K562 (cell line): ENCODE measurements at regions not wholly inside any gene's neighbourhood (a gene's known extent, or its start where the extent isn't known, plus 50 kb on each side); places are given as distances from the start of the nearest gene placed in this dataset.

Source experiments
- ATAC-seq: fragments of 200-7000 bp; cut with Tn5 transposase; 3 replicates; pipeline ENCODE4 v1.9.1; 2020; ENCODE audit warnings: moderate library complexity
- BruUV-seq: library from RNA; stranded (reverse); fragments of 400-500 nt; replicated peaks from 2 replicates; lab custom pipeline; 2021; lab: Mats Ljungman, UMichigan
- CTCF ChIA-PET: fragments of 300-600 bp; formaldehyde crosslinking; extraction: SDS; loops from one replicate; lab custom pipeline; 2021; ENCODE audit warnings: low intra/inter-chr PET ratio; lab: Yijun Ruan, JAX
- POLR2A ChIA-PET: fragments of 300-600, 350-650 bp; sonication (Branson Sonifier 250); formaldehyde crosslinking; extraction: SDS; loops from one replicate; lab custom pipeline; 2021; ENCODE audit warnings: antibody characterized with exemption, inconsistent platforms; lab: Yijun Ruan, JAX
- DNase-seq, 4 experiments: peaks; one replicate each; pipeline versions ENCODE4 v3.0.0 to v3.0.0-alpha.2; 2011 to 2018; ENCODE audit warnings: low spot score in 3 of 4, mixed read lengths in 3 of 4; ENCODE audit errors: extremely low read depth in 1 of 4
- FAIRE-seq: peaks from 2 replicates; lab custom pipeline; 2011; peaks lifted over from hg19 to GRCh38; lab: Jason Lieb, UNC
- H2AFZ ChIP-seq: 2 replicates; pipeline ENCODE4 v1.6.0; 2011; ENCODE audit warnings: low read depth, low read length, control low read depth, inconsistent platforms
- H3K27ac ChIP-seq: fragments of 200-600 bp; 3 replicates; pipeline ENCODE4 v1.8.0; 2011; ENCODE audit warnings: low read depth, mild to moderate bottlenecking, control low read depth, inconsistent platforms, low read length, moderate library complexity, mixed read lengths; ENCODE audit errors: extremely low read depth
- H3K27me3 ChIP-seq, 2 experiments: fragments of 300-600 bp in 1 of 2; 2 replicates in 1 of 2; 3 replicates in 1 of 2; pipeline versions ENCODE4 v1.6.0 to v1.8.0; 2011; ENCODE audit warnings: inconsistent platforms in 2 of 2, low read length in 2 of 2, mild to moderate bottlenecking in 1 of 2, mixed read lengths in 1 of 2, moderate library complexity in 1 of 2; ENCODE audit not compliant: control insufficient read depth in 2 of 2, insufficient read depth in 2 of 2
- H3K36me3 ChIP-seq: fragments of 300-600 bp; 3 replicates; pipeline ENCODE4 v1.8.0; 2011; ENCODE audit warnings: mild to moderate bottlenecking, low read length, inconsistent platforms; ENCODE audit not compliant: control insufficient read depth, insufficient read depth
- H3K4me1 ChIP-seq, 2 experiments: fragments of 200-600 bp in 1 of 2; replicated peaks in 1 of 2; 2 replicates in 1 of 2; 3 replicates in 1 of 2; pipeline versions ENCODE4 v1.5.1 to v1.8.0; 2011; ENCODE audit warnings: inconsistent platforms in 2 of 2, low read length in 2 of 2, mild to moderate bottlenecking in 1 of 2, mixed read lengths in 1 of 2, moderate library complexity in 1 of 2; ENCODE audit not compliant: control insufficient read depth in 2 of 2, insufficient read depth in 2 of 2
- H3K4me2 ChIP-seq: 2 replicates; pipeline ENCODE4 v1.6.1; 2011; ENCODE audit warnings: low read length, control low read depth, inconsistent platforms, mixed read lengths; ENCODE audit not compliant: insufficient read depth
- H3K4me3 ChIP-seq: fragments of 200-600 bp; sonication (generic), shearing (Covaris generic); 2 replicates; pipeline ENCODE4 v1.5.1; 2016; ENCODE audit warnings: control low read depth, inconsistent platforms
- H3K79me2 ChIP-seq: fragments of 200-600 bp; 3 replicates; pipeline ENCODE4 v1.8.0; 2011; ENCODE audit warnings: low read length, inconsistent platforms; ENCODE audit not compliant: control insufficient read depth, insufficient read depth
- H3K9ac ChIP-seq, 2 experiments: 2 replicates each; pipeline versions ENCODE4 v1.6.0 to v1.6.1; 2011; ENCODE audit warnings: low read depth in 2 of 2, low read length in 2 of 2, control low read depth in 1 of 2, inconsistent platforms in 1 of 2, mild to moderate bottlenecking in 1 of 2, mixed read lengths in 1 of 2; ENCODE audit not compliant: insufficient read depth in 1 of 2
- H3K9me1 ChIP-seq: one replicate; pipeline ENCODE4 v1.6.0; 2011; ENCODE audit warnings: inconsistent platforms, mild to moderate bottlenecking, low read length, moderate library complexity; ENCODE audit not compliant: control insufficient read depth, insufficient read depth
- H3K9me3 ChIP-seq: replicated peaks from 2 replicates; pipeline ENCODE4 v1.5.1; 2011; ENCODE audit warnings: low read depth, low read length, inconsistent platforms; ENCODE audit not compliant: control insufficient read depth, insufficient read depth
- H4K20me1 ChIP-seq: replicated peaks from 2 replicates; pipeline ENCODE4 v1.6.1; 2011; ENCODE audit warnings: low read length, inconsistent platforms, mixed read lengths; ENCODE audit not compliant: control insufficient read depth, insufficient read depth
- BRD4 ChIP-seq: fragments of 200-600 bp; sonication (generic); IDR thresholded peaks from 2 replicates; pipeline ENCODE4 v1.6.1; 2017; ENCODE audit warnings: inconsistent platforms
- JUN ChIP-seq, 2 experiments: sonication (generic) in 1 of 2; formaldehyde crosslinking in 1 of 2; IDR thresholded peaks; 2 replicates each; pipeline versions ENCODE4 v1.6.1 to v1.8.0; 2012 to 2022; ENCODE audit warnings: borderline replicate concordance in 2 of 2, mild to moderate bottlenecking in 2 of 2, improper control_type of control experiment in 1 of 2, low read depth in 1 of 2, low read length in 1 of 2, missing genetic modification reagents in 1 of 2
- MXI1 ChIP-seq: IDR thresholded peaks from 2 replicates; pipeline ENCODE4 v1.6.1; 2011; ENCODE audit warnings: low read depth, mild to moderate bottlenecking, improper control_type of control experiment, low read length
- SP2 ChIP-seq: IDR thresholded peaks from 2 replicates; pipeline ENCODE4 v1.6.1; 2011; ENCODE audit warnings: mild to moderate bottlenecking, low read depth, low read length, moderate library complexity; ENCODE audit not compliant: poor library complexity, severe bottlenecking; ENCODE audit errors: extremely low read depth
- ZFPM2 ChIP-seq: fragments of 250-450 bp; sonication (Bioruptor Pico); IDR thresholded peaks from 2 replicates; pipeline ENCODE4 v1.5.1; 2022; ENCODE audit warnings: mild to moderate bottlenecking
- ZNF224 ChIP-seq: sonication (generic); formaldehyde crosslinking; IDR thresholded peaks from 2 replicates; pipeline ENCODE4 v1.8.0; 2022; ENCODE audit warnings: mild to moderate bottlenecking, missing genetic modification reagents
- ZNF695 ChIP-seq: fragments of 450-650 bp; formaldehyde crosslinking; IDR thresholded peaks from 2 replicates; pipeline ENCODE4 v1.4.0; 2020; ENCODE audit warnings: mild to moderate bottlenecking, moderate library complexity
- WGBS: fragments of 100-300 bp; shearing (Covaris generic); methylation state at CpG from one replicate; pipeline ENCODE4 v1.1.6; 2016; ENCODE audit warnings: low coverage, mixed read lengths; ENCODE audit not compliant: insufficient coverage; ENCODE audit errors: missing lambda C conversion rate; 5-methylcytosine and 5-hydroxymethylcytosine counted together
- in situ Hi-C: fragments of 300-500 bp; cut with MboI; formaldehyde crosslinking; loops from 4 replicates; pipeline ENCODE4 v1.15.0; 2018; ENCODE audit warnings: inconsistent platforms, mixed read lengths
- intact Hi-C: fragments of 100-400 bp; cut with micrococcal nuclease; formaldehyde crosslinking; loops from 2 replicates; pipeline ENCODE4 v1.14.2; 2022
- TF ChIP-seq, protein P1 (sequence below): sonication (generic); formaldehyde crosslinking; IDR thresholded peaks from 2 replicates; pipeline ENCODE4 v1.8.0; 2022; ENCODE audit warnings: mild to moderate bottlenecking, missing genetic modification reagents

DNA sequence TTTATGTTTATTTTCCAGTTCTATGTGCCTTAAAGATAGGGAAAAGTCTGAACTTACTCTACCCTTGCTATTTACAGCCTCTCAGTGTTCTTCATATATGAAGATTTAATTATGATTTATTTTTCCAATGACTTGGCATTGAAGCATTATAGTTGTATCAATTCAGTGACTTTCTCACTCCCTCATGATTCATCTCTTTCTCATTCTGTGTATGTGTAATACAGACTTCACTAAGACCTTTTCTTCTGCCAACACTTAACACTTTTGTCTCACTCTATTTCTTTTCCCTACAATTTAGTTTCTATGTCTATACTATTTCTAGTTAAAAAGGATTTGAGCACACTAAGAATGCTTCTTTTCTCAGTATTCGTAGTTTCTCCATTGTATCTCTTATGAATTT is 1470.3 kb upstream of the ACVR2A start:
- BruUV-seq, result no TSS peak
- TF ChIP-seq BRD4 (no peak), SP2 (no peak), ZNF224 (no peak), ZNF695 (CRISPR knock-in tag) (no peak), MXI1 (no peak), ZFPM2 (CRISPR knock-in tag) (no peak), JUN (IDR thresholded peaks at IDR 0.05; ENCODE audit: borderline replicate concordance, low read depth, low read length) (no peak), JUN (CRISPR knock-in tag; IDR thresholded peaks at IDR 0.05; ENCODE audit: borderline replicate concordance) (no peak)
- TF ChIP-seq, protein P1, sequence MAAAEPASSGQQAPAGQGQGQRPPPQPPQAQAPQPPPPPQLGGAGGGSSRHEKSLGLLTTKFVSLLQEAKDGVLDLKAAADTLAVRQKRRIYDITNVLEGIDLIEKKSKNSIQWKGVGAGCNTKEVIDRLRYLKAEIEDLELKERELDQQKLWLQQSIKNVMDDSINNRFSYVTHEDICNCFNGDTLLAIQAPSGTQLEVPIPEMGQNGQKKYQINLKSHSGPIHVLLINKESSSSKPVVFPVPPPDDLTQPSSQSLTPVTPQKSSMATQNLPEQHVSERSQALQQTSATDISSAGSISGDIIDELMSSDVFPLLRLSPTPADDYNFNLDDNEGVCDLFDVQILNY (CRISPR knock-in tag), result no peak
- ChIA-PET POLR2A (no interaction called here), CTCF (no interaction called here)
- Histone ChIP-seq H3K79me2 (no peaks in the 10 kb centered on the region), H2AFZ (no peak overlapping the region), H4K20me1 (no peaks in the 10 kb centered on the region), H3K4me2 (no peak overlapping the region), H3K27me3 (no peaks in the 10 kb centered on the region), H3K4me1 (no peaks in the 10 kb centered on the region), H3K9me1 (no peaks in the 10 kb centered on the region), H3K27ac (no peak overlapping the region), H3K9ac (no peak overlapping the region), H3K36me3 (no peaks in the 10 kb centered on the region), H3K9me3 (no peaks in the 10 kb centered on the region), H3K4me3 (no peak overlapping the region)
- no peak for ATAC-seq
- no peak for DNase-seq
- 0% methylated on average over 1 of the region's 1 CpG for WGBS
- no peak for FAIRE-seq
- intact Hi-C loops (no loop called here), in situ Hi-C loops (no loop called here)
